ENCODE measurements at regions not wholly inside any gene's neighbourhood (a gene's known extent, or its start where the extent isn't known, plus 50 kb on each side); places are given as distances from the start of the nearest gene placed in this dataset.

- H3K27ac Mint-ChIP-seq = no peak overlapping the region
- ChIA-PET POLR2A (no interaction called here), CTCF (no interaction called here)
- ATAC-seq = no peak
- no peaks in the 10 kb centered on the region for H3K27me3 Mint-ChIP-seq (ENCODE audit: low read depth)
- TF ChIP-seq, protein P1, sequence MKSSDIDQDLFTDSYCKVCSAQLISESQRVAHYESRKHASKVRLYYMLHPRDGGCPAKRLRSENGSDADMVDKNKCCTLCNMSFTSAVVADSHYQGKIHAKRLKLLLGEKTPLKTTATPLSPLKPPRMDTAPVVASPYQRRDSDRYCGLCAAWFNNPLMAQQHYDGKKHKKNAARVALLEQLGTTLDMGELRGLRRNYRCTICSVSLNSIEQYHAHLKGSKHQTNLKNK (CRISPR knock-in tag; IDR thresholded peaks at IDR 0.05) = no peak
- TF ChIP-seq RELA (CRISPR knock-in tag; IDR thresholded peaks at IDR 0.05; ENCODE audit: borderline replicate concordance) = no peak
- TF ChIP-seq ETV6 (CRISPR knock-in tag; IDR thresholded peaks at IDR 0.05) = no peak
- no peak for TF ChIP-seq ZNF219 (CRISPR knock-in tag; IDR thresholded peaks at IDR 0.05; ENCODE audit: borderline replicate concordance)
- no peak for TF ChIP-seq FOXK1 (CRISPR knock-in tag; IDR thresholded peaks at IDR 0.05)
- TF ChIP-seq ZNF263 (CRISPR knock-in tag; IDR thresholded peaks at IDR 0.05; ENCODE audit: low read depth) = no peak
- no peak for TF ChIP-seq NFATC4 (CRISPR knock-in tag; IDR thresholded peaks at IDR 0.05)
- no peak for TF ChIP-seq ZNF671 (CRISPR knock-in tag; IDR thresholded peaks at IDR 0.05)
- TF ChIP-seq NR1H2 (CRISPR knock-in tag; IDR thresholded peaks at IDR 0.05) = no peak
- no peak for TF ChIP-seq ZNF232 (CRISPR knock-in tag; IDR thresholded peaks at IDR 0.05)
- TF ChIP-seq, protein P2, sequence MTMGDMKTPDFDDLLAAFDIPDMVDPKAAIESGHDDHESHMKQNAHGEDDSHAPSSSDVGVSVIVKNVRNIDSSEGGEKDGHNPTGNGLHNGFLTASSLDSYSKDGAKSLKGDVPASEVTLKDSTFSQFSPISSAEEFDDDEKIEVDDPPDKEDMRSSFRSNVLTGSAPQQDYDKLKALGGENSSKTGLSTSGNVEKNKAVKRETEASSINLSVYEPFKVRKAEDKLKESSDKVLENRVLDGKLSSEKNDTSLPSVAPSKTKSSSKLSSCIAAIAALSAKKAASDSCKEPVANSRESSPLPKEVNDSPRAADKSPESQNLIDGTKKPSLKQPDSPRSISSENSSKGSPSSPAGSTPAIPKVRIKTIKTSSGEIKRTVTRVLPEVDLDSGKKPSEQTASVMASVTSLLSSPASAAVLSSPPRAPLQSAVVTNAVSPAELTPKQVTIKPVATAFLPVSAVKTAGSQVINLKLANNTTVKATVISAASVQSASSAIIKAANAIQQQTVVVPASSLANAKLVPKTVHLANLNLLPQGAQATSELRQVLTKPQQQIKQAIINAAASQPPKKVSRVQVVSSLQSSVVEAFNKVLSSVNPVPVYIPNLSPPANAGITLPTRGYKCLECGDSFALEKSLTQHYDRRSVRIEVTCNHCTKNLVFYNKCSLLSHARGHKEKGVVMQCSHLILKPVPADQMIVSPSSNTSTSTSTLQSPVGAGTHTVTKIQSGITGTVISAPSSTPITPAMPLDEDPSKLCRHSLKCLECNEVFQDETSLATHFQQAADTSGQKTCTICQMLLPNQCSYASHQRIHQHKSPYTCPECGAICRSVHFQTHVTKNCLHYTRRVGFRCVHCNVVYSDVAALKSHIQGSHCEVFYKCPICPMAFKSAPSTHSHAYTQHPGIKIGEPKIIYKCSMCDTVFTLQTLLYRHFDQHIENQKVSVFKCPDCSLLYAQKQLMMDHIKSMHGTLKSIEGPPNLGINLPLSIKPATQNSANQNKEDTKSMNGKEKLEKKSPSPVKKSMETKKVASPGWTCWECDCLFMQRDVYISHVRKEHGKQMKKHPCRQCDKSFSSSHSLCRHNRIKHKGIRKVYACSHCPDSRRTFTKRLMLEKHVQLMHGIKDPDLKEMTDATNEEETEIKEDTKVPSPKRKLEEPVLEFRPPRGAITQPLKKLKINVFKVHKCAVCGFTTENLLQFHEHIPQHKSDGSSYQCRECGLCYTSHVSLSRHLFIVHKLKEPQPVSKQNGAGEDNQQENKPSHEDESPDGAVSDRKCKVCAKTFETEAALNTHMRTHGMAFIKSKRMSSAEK (CRISPR knock-in tag; IDR thresholded peaks at IDR 0.05; ENCODE audit: borderline replicate concordance) = no peak
- no peak for TF ChIP-seq PRDM15 (CRISPR knock-in tag; IDR thresholded peaks at IDR 0.05)
- TF ChIP-seq, protein P3, sequence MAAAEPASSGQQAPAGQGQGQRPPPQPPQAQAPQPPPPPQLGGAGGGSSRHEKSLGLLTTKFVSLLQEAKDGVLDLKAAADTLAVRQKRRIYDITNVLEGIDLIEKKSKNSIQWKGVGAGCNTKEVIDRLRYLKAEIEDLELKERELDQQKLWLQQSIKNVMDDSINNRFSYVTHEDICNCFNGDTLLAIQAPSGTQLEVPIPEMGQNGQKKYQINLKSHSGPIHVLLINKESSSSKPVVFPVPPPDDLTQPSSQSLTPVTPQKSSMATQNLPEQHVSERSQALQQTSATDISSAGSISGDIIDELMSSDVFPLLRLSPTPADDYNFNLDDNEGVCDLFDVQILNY (CRISPR knock-in tag; IDR thresholded peaks at IDR 0.05) = no peak
- no peak for TF ChIP-seq NR2C2 (CRISPR knock-in tag; IDR thresholded peaks at IDR 0.05)
- TF ChIP-seq ZNF512 (CRISPR knock-in tag; IDR thresholded peaks at IDR 0.05; ENCODE audit: borderline replicate concordance) = no peak
- no peak for TF ChIP-seq GRHL2 (CRISPR knock-in tag; IDR thresholded peaks at IDR 0.05; ENCODE audit: insufficient replicate concordance, severe bottlenecking)
- no peak for TF ChIP-seq HMGXB4 (CRISPR knock-in tag; IDR thresholded peaks at IDR 0.05)
- TF ChIP-seq, protein P4, sequence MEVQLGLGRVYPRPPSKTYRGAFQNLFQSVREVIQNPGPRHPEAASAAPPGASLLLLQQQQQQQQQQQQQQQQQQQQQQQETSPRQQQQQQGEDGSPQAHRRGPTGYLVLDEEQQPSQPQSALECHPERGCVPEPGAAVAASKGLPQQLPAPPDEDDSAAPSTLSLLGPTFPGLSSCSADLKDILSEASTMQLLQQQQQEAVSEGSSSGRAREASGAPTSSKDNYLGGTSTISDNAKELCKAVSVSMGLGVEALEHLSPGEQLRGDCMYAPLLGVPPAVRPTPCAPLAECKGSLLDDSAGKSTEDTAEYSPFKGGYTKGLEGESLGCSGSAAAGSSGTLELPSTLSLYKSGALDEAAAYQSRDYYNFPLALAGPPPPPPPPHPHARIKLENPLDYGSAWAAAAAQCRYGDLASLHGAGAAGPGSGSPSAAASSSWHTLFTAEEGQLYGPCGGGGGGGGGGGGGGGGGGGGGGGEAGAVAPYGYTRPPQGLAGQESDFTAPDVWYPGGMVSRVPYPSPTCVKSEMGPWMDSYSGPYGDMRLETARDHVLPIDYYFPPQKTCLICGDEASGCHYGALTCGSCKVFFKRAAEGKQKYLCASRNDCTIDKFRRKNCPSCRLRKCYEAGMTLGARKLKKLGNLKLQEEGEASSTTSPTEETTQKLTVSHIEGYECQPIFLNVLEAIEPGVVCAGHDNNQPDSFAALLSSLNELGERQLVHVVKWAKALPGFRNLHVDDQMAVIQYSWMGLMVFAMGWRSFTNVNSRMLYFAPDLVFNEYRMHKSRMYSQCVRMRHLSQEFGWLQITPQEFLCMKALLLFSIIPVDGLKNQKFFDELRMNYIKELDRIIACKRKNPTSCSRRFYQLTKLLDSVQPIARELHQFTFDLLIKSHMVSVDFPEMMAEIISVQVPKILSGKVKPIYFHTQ (CRISPR knock-in tag; IDR thresholded peaks at IDR 0.05) = no peak
- H3K9me3 Mint-ChIP-seq = peaks cover under 1% of the 10 kb centered on the region; the same call in 1 of the 2 replicates
- no peak overlapping the region for H3K4me3 Mint-ChIP-seq
- no peak for DNase-seq (ENCODE audit: low spot score)
- H3K4me1 Mint-ChIP-seq = peaks cover 9% of the 10 kb centered on the region
- no peaks in the 10 kb centered on the region for H3K36me3 Mint-ChIP-seq
Observed at GRCh38 chr19:30854661-30855060, 482.5 kb downstream of the ZNF536 start.
